OCI-M2 (cell line): ENCODE measurements at regions not wholly inside any gene's neighbourhood (a gene's known extent, or its start where the extent isn't known, plus 50 kb on each side); places are given as distances from the start of the nearest gene placed in this dataset.
A peak's percentile ranks its signal among the peaks of the same experiment; 100 is the strongest.

ENCODE experiments used
- DNase-seq: peaks from one replicate; lab custom pipeline; 2025; ENCODE audit not compliant: unreplicated experiment; lab: John Stamatoyannopoulos, UW

- DNase-seq: no peak
These were observed 492.5 kb downstream of the ARL4A start for GRCh38 chr7:13179775-13180523.

- DNase-seq: no peak
These were observed 493.8 kb downstream of the ARL4A start for GRCh38 chr7:13181216-13181615.

GRCh38 chr7:13185139-13185538, 497.7 kb downstream of the ARL4A start:
- DNase-seq: no peak

GRCh38 chr7:13188236-13188805, 500.9 kb downstream of the ARL4A start:
- no peak for DNase-seq

- DNase-seq: no peak
These were observed 501.5 kb downstream of the ARL4A start for GRCh38 chr7:13188922-13189321.

GRCh38 chr7:13189668-13190067, 502.2 kb downstream of the ARL4A start:
- no peak for DNase-seq

GRCh38 chr7:13197501-13197900, 510.1 kb downstream of the ARL4A start:
- DNase-seq: no peak

- DNase-seq: no peak
These were observed 510.6 kb downstream of the ARL4A start for GRCh38 chr7:13198036-13198435.

- no peak for DNase-seq
These were observed 511.3 kb downstream of the ARL4A start for GRCh38 chr7:13198727-13199126.

- peak; percentile 6 for DNase-seq
These were observed 514.2 kb downstream of the ARL4A start for GRCh38 chr7:13201628-13202027.

- no peak for DNase-seq
These were observed 530.3 kb downstream of the ARL4A start for GRCh38 chr7:13217768-13218167.

- DNase-seq: no peak
These were observed 537.6 kb downstream of the ARL4A start for GRCh38 chr7:13225068-13225467.

GRCh38 chr7:13226385-13226784, 539.0 kb downstream of the ARL4A start:
- no peak for DNase-seq

- no peak for DNase-seq
These were observed 543.8 kb downstream of the ARL4A start for GRCh38 chr7:13231216-13231615.

- DNase-seq: no peak
These were observed 548.0 kb downstream of the ARL4A start for GRCh38 chr7:13235436-13235835.

- no peak for DNase-seq
These were observed 548.6 kb downstream of the ARL4A start for GRCh38 chr7:13236026-13236425.

- DNase-seq: no peak
These were observed 552.9 kb downstream of the ARL4A start for GRCh38 chr7:13240349-13240748.

GRCh38 chr7:13241416-13241815, 554.0 kb downstream of the ARL4A start:
- no peak for DNase-seq

GRCh38 chr7:13257661-13258060, 570.2 kb downstream of the ARL4A start:
- DNase-seq: no peak

- DNase-seq: no peak
These were observed 571.0 kb downstream of the ARL4A start for GRCh38 chr7:13258386-13258785.

GRCh38 chr7:13259930-13260329, 572.5 kb downstream of the ARL4A start:
- no peak for DNase-seq

GRCh38 chr7:13262929-13263530, 575.6 kb downstream of the ARL4A start:
- DNase-seq: no peak
